Mucosa of stomach (tissue), 1 donor: ENCODE measurements at regions not wholly inside any gene's neighbourhood (a gene's known extent, or its start where the extent isn't known, plus 50 kb on each side); places are given as distances from the start of the nearest gene placed in this dataset.
"Not testable (repeated sequence)": the region's sequence is repeated elsewhere in the genome, so short reads cannot be mapped to it uniquely, and the experiment has no call there.

Experiments used
- H3K27me3 ChIP-seq: one replicate; pipeline ENCODE4 v1.7.0; 2013; ENCODE audit warnings: mild to moderate bottlenecking, low read length; ENCODE audit not compliant: control insufficient read depth, insufficient read depth
- H3K36me3 ChIP-seq: one replicate; pipeline ENCODE4 v1.7.0; 2013; ENCODE audit warnings: low read length; ENCODE audit not compliant: control insufficient read depth, insufficient read depth
- H3K4me1 ChIP-seq: one replicate; pipeline ENCODE4 v1.7.0; 2013; ENCODE audit warnings: mild to moderate bottlenecking, low read length; ENCODE audit not compliant: control insufficient read depth, insufficient read depth
- H3K4me3 ChIP-seq: one replicate; pipeline ENCODE4 v1.7.0; 2013; ENCODE audit warnings: low read length
- H3K9ac ChIP-seq: one replicate; pipeline ENCODE4 v1.7.0; 2013; ENCODE audit warnings: mild to moderate bottlenecking, low read length, moderate library complexity
- H3K9me3 ChIP-seq: one replicate; pipeline ENCODE4 v1.7.0; 2013; ENCODE audit warnings: mild to moderate bottlenecking, low read length, moderate library complexity; ENCODE audit not compliant: control insufficient read depth
- donor health status: Pancreatic carcinoma.

DNA sequence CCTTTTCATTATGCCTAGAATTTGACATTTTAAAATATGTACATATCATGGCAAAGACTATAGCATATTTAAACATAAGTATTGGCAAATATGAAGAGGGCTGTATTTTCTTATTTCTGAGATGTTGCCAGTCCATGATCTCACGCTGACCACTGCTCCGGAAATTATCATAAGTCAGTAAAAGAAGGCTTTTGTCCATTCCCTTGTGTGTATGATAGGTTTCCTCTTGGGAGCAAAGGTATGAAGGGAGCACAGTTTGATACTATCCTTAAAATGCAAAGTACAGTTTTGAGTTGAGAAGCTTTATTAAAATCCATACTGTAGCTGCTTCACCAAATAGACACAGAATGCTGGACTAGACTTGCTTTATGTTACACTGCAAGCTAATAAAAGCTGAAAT, 52.6 kb upstream of the AGA start:
- Histone ChIP-seq H3K36me3 (no peaks in the 10 kb centered on the region), H3K4me1 (no peaks in the 10 kb centered on the region), H3K4me3 (no peak overlapping the region), H3K9me3 (no peaks in the 10 kb centered on the region), H3K27me3 (no peaks in the 10 kb centered on the region), H3K9ac (no peak overlapping the region)

DNA sequence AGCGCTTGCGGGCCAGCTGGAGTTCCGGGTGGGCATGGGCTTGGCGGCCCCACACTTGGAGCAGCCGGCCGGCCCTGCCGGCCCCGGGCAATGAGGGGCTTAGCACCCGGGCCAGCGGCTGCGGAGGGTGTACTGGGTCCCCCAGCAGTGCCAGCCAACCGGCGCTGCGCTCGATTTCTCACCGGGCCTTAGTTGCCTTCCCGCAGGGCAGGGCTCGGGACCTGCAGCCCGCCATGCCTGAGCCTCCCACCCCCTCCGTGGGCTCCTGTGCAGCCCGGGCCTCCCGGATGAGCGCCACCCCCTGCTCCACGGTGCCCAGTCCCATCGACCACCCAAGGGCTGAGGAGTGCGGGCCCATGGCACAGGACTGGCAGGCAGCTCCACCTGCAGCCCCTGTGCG, 53.4 kb upstream of the AGA start:
- H3K4me3 ChIP-seq, H3K36me3 ChIP-seq, H3K27me3 ChIP-seq, H3K9me3 ChIP-seq, H3K9ac ChIP-seq, H3K4me1 ChIP-seq: not testable (repeated sequence)

DNA sequence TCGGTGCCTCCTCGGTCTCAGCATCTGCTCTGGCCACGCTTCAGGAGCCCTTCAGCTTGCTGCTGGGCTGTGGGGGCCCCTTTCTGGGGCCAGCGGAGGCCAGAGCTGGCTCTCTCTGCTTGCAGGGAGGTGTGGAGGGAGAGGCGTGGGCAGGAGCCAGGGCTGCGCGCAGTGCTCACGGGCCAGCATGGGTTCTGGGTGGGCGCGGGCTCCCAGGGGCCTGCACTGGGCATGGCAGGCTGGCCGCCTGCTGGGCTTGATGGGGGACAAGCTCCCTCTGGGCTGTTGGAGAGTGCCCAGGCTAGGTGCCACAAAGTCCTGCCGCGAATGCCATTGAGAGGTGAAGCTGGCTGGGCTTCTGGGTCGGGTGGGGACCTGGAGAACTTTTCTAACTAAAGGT, 57.3 kb upstream of the AGA start:
- Histone ChIP-seq H3K9ac (no peak overlapping the region), H3K9me3 (no peaks in the 10 kb centered on the region), H3K4me1 (no peaks in the 10 kb centered on the region), H3K27me3 (no peaks in the 10 kb centered on the region), H3K4me3 (no peak overlapping the region), H3K36me3 (no peaks in the 10 kb centered on the region)

DNA sequence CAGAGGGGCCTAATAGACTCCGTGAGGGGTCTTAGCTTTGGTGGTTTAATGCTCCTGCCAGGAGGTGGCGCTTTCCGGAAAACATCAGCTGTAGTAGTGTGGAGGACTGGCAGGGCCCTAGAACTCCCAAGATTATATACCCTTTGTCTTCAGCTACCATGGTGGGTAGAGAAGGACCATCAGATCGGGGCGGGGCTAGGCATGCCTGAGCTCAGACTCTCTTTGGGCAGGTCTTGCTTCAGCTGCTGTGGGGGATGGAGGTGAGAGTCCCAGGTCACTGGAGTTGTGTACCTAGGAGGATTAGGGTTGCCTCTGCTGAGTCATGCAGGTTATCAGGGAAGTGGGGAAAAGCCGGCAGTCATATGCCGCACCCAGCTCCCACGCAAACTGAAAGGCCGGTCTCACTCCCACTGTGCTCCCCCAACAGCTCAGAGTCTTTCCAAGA, 63.0 kb upstream of the AGA start:
- no peaks in the 10 kb centered on the region for H3K9me3 ChIP-seq
- H3K27me3 ChIP-seq = no peaks in the 10 kb centered on the region
- H3K4me3 ChIP-seq = no peak overlapping the region
- peaks cover 12% of the 10 kb centered on the region for H3K4me1 ChIP-seq
- no peak overlapping the region for H3K9ac ChIP-seq
- no peaks in the 10 kb centered on the region for H3K36me3 ChIP-seq

DNA sequence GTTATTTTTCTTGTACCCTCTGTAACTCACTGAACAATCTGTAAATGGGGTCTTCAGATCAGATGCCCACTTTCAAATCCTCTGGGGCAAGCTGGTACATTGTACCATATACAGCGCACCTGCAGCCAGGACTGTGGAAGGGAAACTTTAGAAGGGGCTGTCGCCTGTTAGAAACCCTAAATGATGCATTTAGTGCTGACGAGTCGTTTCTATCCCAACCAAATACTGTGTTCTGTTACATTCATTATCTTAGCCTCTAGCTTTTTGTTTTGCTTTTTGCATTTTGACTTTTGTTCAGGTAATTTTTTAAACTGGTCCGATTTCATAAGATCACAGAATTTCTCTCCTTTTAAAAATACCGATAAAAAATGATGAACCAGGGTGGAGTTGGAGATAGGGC, 66.4 kb upstream of the AGA start:
- Histone ChIP-seq H3K27me3 (no peaks in the 10 kb centered on the region), H3K4me1 (peaks cover 21% of the 10 kb centered on the region), H3K36me3 (no peaks in the 10 kb centered on the region)

DNA sequence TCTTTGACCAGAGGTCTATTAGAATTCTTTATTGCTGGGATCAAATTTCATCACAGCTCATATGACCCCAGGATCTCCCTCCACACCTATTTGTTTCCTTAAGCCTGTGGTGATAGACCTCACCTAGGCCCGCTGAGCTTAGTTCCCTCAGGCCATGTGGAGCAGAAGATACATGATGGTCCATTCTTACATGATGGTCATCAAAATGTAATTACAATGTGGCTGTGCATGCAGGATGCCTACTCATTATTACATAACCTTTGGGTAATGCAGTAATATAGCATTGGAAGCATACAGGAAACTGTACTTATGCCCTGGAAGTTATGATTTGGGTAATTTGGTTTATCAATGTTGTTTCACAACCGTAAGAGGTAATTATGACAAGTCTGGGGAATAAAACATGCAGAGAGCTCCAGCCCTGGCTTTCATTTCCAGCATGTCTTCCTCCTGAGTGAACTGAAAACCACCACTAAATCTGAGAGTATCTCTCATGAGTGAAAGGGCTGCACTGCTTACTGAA, 67.0 kb upstream of the AGA start:
- Histone ChIP-seq H3K27me3 (no peaks in the 10 kb centered on the region), H3K36me3 (no peaks in the 10 kb centered on the region), H3K9ac (no peak overlapping the region), H3K9me3 (no peaks in the 10 kb centered on the region), H3K4me3 (no peak overlapping the region), H3K4me1 (peaks cover 21% of the 10 kb centered on the region)

More for the DNA sequence above, 66.4 kb upstream of the AGA start:
- no peak overlapping the region for H3K9ac ChIP-seq
- no peaks in the 10 kb centered on the region for H3K9me3 ChIP-seq
- no peak overlapping the region for H3K4me3 ChIP-seq

DNA sequence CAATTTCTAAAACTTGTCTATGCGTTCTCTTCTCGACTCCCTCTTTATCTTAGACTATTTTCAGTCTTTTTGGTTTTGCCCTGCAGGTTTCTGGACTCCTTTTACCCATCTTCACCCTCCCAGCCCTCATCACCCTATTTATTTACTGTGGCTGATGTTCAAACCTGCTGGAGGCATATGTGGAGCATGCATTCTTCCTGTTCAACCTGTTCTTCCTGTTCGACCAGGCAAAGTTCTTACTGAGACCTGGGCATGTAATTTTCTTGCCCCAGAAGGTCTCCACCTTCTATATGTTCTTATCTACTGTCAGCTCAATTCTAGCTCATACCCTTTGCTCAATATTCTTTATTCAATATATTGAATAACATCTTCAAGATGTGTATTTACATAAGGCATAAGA, 69.4 kb upstream of the AGA start:
- Histone ChIP-seq H3K36me3 (no peaks in the 10 kb centered on the region), H3K9me3 (no peaks in the 10 kb centered on the region), H3K4me1 (peaks cover 8% of the 10 kb centered on the region), H3K4me3 (no peak overlapping the region), H3K9ac (no peak overlapping the region), H3K27me3 (no peaks in the 10 kb centered on the region)

DNA sequence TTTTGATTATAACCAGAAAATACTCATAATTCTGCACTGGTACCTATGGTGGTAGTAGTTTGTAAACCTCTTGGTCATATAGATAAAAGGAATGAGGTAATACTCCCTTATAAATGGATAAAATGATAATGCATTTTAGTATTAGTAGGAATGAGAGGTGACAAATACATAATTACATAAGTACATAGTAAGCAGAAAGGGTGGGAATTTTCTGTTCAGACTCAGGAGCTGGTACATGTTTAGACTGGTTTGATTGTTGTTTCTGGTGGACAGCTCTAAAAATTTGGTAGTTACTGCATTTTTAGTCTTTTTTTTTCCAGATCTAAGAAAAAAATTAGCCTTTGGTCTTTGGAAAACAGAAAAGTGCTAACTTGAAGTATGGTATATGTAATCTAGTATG, 70.4 kb upstream of the AGA start:
- Histone ChIP-seq H3K4me1 (peaks cover 8% of the 10 kb centered on the region), H3K36me3 (no peaks in the 10 kb centered on the region), H3K9ac (no peak overlapping the region), H3K4me3 (no peak overlapping the region), H3K9me3 (no peaks in the 10 kb centered on the region), H3K27me3 (no peaks in the 10 kb centered on the region)

DNA sequence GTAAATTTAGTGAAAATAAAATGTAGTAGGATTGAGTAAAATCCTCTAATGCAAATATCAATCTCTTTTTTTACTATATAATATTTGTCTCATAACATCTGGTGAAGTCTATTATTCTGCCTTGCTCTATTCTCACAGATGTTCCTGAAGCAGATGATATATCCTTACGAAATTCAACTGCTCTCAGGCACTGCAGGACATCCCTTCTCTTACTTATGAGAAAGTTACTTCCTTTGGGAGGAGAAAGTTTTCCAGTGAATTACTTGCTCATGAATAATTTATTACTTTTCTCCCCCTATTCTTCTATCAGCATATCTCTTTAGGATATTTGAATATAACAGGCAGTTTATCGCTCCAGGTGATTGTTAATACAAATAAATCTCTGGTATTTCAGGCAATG, 75.6 kb upstream of the AGA start:
- no peaks in the 10 kb centered on the region for H3K9me3 ChIP-seq
- H3K4me3 ChIP-seq = no peak overlapping the region
- no peak overlapping the region for H3K9ac ChIP-seq
- no peaks in the 10 kb centered on the region for H3K27me3 ChIP-seq
- H3K4me1 ChIP-seq = peaks cover under 1% of the 10 kb centered on the region
- H3K36me3 ChIP-seq = no peaks in the 10 kb centered on the region

DNA sequence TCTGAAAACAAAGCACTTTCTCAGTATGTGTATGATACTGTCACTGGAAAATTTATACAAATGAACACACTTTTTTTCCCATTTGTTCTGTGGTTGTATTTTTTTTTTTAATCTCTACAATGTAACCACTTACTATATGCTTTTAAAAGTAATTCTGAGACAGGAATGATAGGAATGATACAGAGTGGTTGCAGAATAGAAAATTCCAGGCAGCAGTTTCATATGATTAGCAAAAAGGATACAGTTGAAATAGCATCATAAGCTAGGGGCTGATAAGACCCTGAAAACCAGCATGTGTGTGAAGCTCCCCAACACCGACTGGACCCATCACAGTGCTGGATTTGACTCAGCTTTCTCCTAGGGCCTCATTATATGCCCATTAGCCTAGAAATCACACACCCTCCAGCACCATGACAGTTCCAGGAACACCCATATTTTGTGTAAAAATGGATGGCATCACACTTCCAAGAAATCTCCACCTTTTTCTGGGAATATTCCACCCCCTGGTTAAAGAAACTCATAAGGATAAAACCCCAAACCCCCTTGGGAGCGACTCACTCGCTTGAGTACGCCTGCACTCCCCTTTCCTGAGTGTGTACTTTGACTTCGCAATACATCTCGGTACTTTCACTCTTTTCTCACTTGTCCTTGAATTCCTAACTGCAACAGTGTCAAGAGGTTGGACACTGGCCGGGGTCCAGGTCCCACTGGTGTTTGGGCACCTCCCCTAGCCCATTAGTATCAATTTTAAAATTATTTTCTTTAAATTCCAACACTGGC, 77.4 kb upstream of the AGA start:
- Histone ChIP-seq H3K9me3 (no peaks in the 10 kb centered on the region), H3K9ac (no peak overlapping the region), H3K36me3 (no peaks in the 10 kb centered on the region), H3K4me3 (no peak overlapping the region), H3K27me3 (no peaks in the 10 kb centered on the region), H3K4me1 (no peaks in the 10 kb centered on the region)

DNA sequence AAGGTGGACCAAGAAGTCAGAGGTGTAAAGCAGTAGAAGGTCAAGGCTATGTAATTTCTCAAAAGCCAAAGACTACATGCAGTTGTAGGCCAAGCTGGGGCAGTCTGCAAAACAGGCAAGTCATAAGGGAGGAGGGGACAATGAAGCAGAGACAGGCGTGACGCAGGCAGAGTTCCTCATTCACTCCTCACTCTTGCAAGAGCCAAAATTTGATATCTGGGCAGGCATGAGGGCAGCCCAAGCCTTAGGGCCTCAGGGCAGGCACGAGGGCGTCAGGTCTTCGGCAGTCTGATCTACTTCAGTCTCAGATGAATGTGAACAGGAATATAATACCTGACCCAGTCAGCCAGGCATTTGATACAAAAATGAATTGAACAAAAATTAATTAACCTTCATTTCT, 86.4 kb upstream of the AGA start:
- no peaks in the 10 kb centered on the region for H3K27me3 ChIP-seq

DNA sequence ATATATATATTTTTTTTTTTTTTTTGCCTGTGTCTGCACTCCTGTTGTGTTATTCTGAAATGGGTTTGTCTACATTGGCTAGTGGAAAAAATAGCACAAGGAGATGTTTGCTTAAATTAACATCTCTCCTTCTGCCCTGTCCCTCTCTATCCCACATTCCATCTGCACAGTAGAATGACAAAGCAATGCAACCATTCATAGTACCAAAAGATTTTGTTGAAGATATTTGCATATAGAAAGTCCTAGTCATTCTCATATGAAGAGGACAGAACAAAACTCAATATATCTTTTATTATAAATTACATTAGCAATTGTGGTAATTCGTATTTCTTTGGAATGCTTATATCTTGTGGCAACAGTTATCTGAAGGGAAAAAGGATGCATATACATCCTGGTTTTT, 88.3 kb upstream of the AGA start:
- Histone ChIP-seq H3K4me3 (no peak overlapping the region), H3K9me3 (no peaks in the 10 kb centered on the region), H3K27me3 (no peaks in the 10 kb centered on the region), H3K4me1 (no peaks in the 10 kb centered on the region), H3K9ac (no peak overlapping the region), H3K36me3 (no peaks in the 10 kb centered on the region)

More for the DNA sequence above, 86.4 kb upstream of the AGA start:
- Histone ChIP-seq H3K4me3 (no peak overlapping the region), H3K36me3 (no peaks in the 10 kb centered on the region), H3K9ac (no peak overlapping the region), H3K4me1 (no peaks in the 10 kb centered on the region), H3K9me3 (no peaks in the 10 kb centered on the region)

DNA sequence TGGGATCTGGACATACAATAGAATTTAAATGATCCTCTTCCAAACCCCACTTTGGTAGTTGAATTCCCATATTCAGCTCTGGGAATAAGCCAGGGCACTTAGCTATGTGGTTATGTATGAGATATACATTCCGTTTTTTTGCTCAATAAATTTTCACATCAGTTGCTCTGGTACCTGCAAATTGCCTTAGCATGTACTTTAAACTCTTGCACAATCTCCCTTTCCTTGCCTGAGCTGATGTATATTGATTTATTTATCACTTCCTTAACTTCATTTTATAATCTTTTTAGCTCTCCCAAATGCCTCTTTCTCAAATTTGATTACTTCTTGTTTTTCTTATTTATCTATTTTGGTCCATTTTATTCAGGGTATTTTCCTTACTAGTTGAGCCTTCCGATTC, 90.1 kb upstream of the AGA start:
- H3K4me3 ChIP-seq = no peak overlapping the region
- H3K9me3 ChIP-seq = no peaks in the 10 kb centered on the region
- no peak overlapping the region for H3K9ac ChIP-seq
- no peaks in the 10 kb centered on the region for H3K4me1 ChIP-seq
- no peaks in the 10 kb centered on the region for H3K27me3 ChIP-seq
- H3K36me3 ChIP-seq = no peaks in the 10 kb centered on the region
